GM19239 (cell line): ENCODE measurements at regions not wholly inside any gene's neighbourhood (a gene's known extent, or its start where the extent isn't known, plus 50 kb on each side); places are given as distances from the start of the nearest gene placed in this dataset.

ENCODE experiments used
- DNase-seq: peaks from one replicate; pipeline ENCODE4 v3.0.0; 2011; ENCODE audit warnings: low spot score; ENCODE audit not compliant: insufficient read length
- FAIRE-seq: peaks from 2 replicates; lab custom pipeline; 2011; peaks lifted over from hg19 to GRCh38; lab: Jason Lieb, UNC

GRCh38 chr6:157769776-157770426, 53.1 kb upstream of the SNX9 start:
- DNase-seq (no peak), FAIRE-seq (no peak)

GRCh38 chr6:157770946-157771345, 52.1 kb upstream of the SNX9 start:
- FAIRE-seq: no peak
- DNase-seq: no peak

GRCh38 chr6:157772820-157773219, 50.2 kb upstream of the SNX9 start:
- DNase-seq: no peak
- FAIRE-seq: no peak
